Caco-2 (cell line): ENCODE measurements at regions not wholly inside any gene's neighbourhood (a gene's known extent, or its start where the extent isn't known, plus 50 kb on each side); places are given as distances from the start of the nearest gene placed in this dataset.

Source experiments
- BruUV-seq: library from RNA; stranded (reverse); fragments of 400-500 nt; replicated peaks from 2 replicates; lab custom pipeline; 2021; lab: Mats Ljungman, UMichigan
- CTCF ChIA-PET: fragments of 300-600 bp; sonication (Branson Sonifier 250); formaldehyde crosslinking; loops from one replicate; lab custom pipeline; 2022; ENCODE audit warnings: antibody characterized with exemption; lab: Charles Lee
- POLR2A ChIA-PET: fragments of 300-600 bp; sonication (Branson Sonifier 250); formaldehyde crosslinking; loops from one replicate; lab custom pipeline; 2022; ENCODE audit warnings: antibody characterized with exemption; lab: Charles Lee
- DNase-seq, 2 experiments: peaks; one replicate each; pipeline versions ENCODE4 v3.0.0 to v3.0.0-alpha.2; 2020 to 2022
- H3K27me3 ChIP-seq: replicated peaks from 2 replicates; pipeline ENCODE4 v1.6.0; 2011; ENCODE audit warnings: low read length; ENCODE audit not compliant: control insufficient read depth, insufficient read depth
- H3K36me3 ChIP-seq: 2 replicates; pipeline ENCODE4 v1.5.1; 2011; ENCODE audit warnings: low read length; ENCODE audit not compliant: control insufficient read depth, insufficient read depth
- H3K4me1 ChIP-seq: fragments of 250-450 bp; sonication (Bioruptor Pico); 2 replicates; pipeline ENCODE4 v1.5.1; 2020; ENCODE audit warnings: mild to moderate bottlenecking
- H3K4me3 ChIP-seq: 2 replicates; pipeline ENCODE4 v1.5.1; 2011; ENCODE audit warnings: low read depth, mild to moderate bottlenecking, control low read depth, low read length
- H3K9me3 ChIP-seq: fragments of 250-450 bp; sonication (Bioruptor Pico); 2 replicates; pipeline ENCODE4 v1.5.1; 2020; ENCODE audit warnings: mild to moderate bottlenecking, moderate library complexity
- H3K27ac Mint-ChIP-seq: one replicate; pipeline ENCODE4 v1.8.0; 2022; ENCODE audit warnings: mixed read lengths; ENCODE audit not compliant: unreplicated experiment
- H3K27me3 Mint-ChIP-seq: one replicate; pipeline ENCODE4 v1.8.0; 2022; ENCODE audit warnings: mixed read lengths; ENCODE audit not compliant: insufficient read depth, unreplicated experiment
- H3K36me3 Mint-ChIP-seq: one replicate; pipeline ENCODE4 v1.8.0; 2022; ENCODE audit warnings: mild to moderate bottlenecking, mixed read lengths; ENCODE audit not compliant: insufficient read depth, unreplicated experiment
- H3K4me1 Mint-ChIP-seq: one replicate; pipeline ENCODE4 v1.8.0; 2022; ENCODE audit warnings: low read depth, mixed read lengths; ENCODE audit not compliant: unreplicated experiment
- H3K4me3 Mint-ChIP-seq: one replicate; pipeline ENCODE4 v1.8.0; 2022; ENCODE audit warnings: mild to moderate bottlenecking, moderate library complexity, mixed read lengths; ENCODE audit not compliant: unreplicated experiment
- H3K9me3 Mint-ChIP-seq: one replicate; pipeline ENCODE4 v1.8.0; 2022; ENCODE audit warnings: mixed read lengths; ENCODE audit not compliant: unreplicated experiment
- intact Hi-C: fragments of 100-400 bp; cut with micrococcal nuclease; formaldehyde crosslinking; loops from one replicate; pipeline ENCODE4 v1.10.0; 2022; ENCODE audit not compliant: unreplicated experiment
- TF ChIP-seq, protein P1 (sequence below), 2 experiments: fragments of 200-600 bp in 1 of 2; IDR thresholded peaks; 1 replicate in 1 of 2; 2 replicates in 1 of 2; pipeline versions ENCODE4 v1.5.1 to v1.8.0; 2011 to 2022; ENCODE audit warnings: antibody characterized with exemption in 1 of 2, control low read depth in 1 of 2, inconsistent platforms in 1 of 2, low read depth in 1 of 2, low read length in 1 of 2, mild to moderate bottlenecking in 1 of 2, moderate library complexity in 1 of 2; ENCODE audit not compliant: insufficient read depth in 1 of 2, severe bottlenecking in 1 of 2, unreplicated experiment in 1 of 2

DNA sequence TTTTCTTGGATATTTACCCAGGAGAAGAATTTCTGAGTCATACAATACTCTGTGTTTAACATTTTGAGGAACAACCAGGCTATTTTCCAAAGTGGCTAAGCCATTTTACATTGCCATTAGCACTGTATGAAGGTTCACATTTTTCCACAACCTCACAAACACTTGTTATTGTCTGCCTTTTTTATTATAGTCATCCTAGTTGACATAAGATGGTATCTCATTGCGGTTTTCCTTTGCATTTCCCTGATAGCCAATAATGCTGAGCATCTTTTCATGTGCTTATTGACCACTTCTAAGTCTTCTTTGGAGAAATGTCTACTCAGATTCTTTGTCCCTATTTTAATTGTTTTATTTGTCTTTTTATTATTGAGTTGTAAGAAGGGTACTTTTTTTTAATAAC is 107.4 kb upstream of the CES5A start:
- no peaks in the 10 kb centered on the region for H3K9me3 Mint-ChIP-seq
- no peaks in the 10 kb centered on the region for H3K27me3 ChIP-seq
- H3K4me1 ChIP-seq, result peaks cover 12% of the 10 kb centered on the region
- H3K36me3 ChIP-seq, result no peaks in the 10 kb centered on the region
- BruUV-seq, result no TSS peak
- TF ChIP-seq, protein P1, sequence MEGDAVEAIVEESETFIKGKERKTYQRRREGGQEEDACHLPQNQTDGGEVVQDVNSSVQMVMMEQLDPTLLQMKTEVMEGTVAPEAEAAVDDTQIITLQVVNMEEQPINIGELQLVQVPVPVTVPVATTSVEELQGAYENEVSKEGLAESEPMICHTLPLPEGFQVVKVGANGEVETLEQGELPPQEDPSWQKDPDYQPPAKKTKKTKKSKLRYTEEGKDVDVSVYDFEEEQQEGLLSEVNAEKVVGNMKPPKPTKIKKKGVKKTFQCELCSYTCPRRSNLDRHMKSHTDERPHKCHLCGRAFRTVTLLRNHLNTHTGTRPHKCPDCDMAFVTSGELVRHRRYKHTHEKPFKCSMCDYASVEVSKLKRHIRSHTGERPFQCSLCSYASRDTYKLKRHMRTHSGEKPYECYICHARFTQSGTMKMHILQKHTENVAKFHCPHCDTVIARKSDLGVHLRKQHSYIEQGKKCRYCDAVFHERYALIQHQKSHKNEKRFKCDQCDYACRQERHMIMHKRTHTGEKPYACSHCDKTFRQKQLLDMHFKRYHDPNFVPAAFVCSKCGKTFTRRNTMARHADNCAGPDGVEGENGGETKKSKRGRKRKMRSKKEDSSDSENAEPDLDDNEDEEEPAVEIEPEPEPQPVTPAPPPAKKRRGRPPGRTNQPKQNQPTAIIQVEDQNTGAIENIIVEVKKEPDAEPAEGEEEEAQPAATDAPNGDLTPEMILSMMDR (IDR thresholded peaks at IDR 0.05; ENCODE audit: insufficient read depth in 1 of 2, low read depth in 1 of 2, low read length in 1 of 2, severe bottlenecking in 1 of 2, unreplicated experiment in 1 of 2), result no peak
- intact Hi-C loops, result no loop called here
- DNase-seq, result no peak
- CTCF ChIA-PET, result interaction anchor here (0.6 kb wide), 1 partner anchor 343 kb away, joined by 3 read pairs; no protein-coding TSS in a partner anchor
- no peaks in the 10 kb centered on the region for H3K9me3 ChIP-seq
- POLR2A ChIA-PET, result no interaction called here
- H3K4me3 Mint-ChIP-seq, result no peak overlapping the region
- peaks cover 6% of the 10 kb centered on the region for H3K36me3 Mint-ChIP-seq
- H3K27me3 Mint-ChIP-seq, result peaks cover 3% of the 10 kb centered on the region
- no peak overlapping the region for H3K27ac Mint-ChIP-seq
- H3K4me1 Mint-ChIP-seq, result peaks cover 11% of the 10 kb centered on the region
- H3K4me3 ChIP-seq, result no peak overlapping the region

DNA sequence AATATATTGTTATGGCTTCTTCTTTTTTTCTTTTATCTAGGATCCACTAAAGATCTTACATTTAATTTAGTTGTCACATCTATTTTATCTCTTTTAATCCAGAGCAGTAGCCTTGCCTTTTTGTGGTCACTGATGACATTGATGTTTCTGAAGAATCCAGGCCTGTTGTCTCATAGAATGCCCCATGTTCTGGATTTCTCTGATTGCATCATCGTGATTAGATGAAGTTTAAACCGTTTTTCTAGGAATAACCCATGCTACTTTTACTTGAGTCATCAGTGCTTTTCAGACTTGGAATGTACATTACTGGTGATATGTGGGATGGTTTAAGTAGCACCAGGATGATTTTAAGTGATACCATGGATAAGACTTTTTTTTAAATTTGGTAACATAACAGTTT is 106.4 kb upstream of the CES5A start:
- CTCF ChIA-PET, result no interaction called here
- TF ChIP-seq, protein P1 (IDR thresholded peaks at IDR 0.05; ENCODE audit: insufficient read depth in 1 of 2, low read depth in 1 of 2, low read length in 1 of 2, severe bottlenecking in 1 of 2, unreplicated experiment in 1 of 2), result no peak
- POLR2A ChIA-PET, result no interaction called here
- peaks cover 22% of the 10 kb centered on the region for H3K4me1 ChIP-seq
- no peaks in the 10 kb centered on the region for H3K36me3 ChIP-seq
- no peak overlapping the region for H3K4me3 ChIP-seq
- Mint-ChIP-seq H3K9me3 (no peaks in the 10 kb centered on the region), H3K36me3 (peaks cover 6% of the 10 kb centered on the region), H3K4me1 (peaks cover 20% of the 10 kb centered on the region), H3K4me3 (no peak overlapping the region), H3K27me3 (peaks cover 3% of the 10 kb centered on the region), H3K27ac (no peak overlapping the region)
- BruUV-seq, result no TSS peak
- intact Hi-C loops, result no loop called here
- no peak for DNase-seq
- no peaks in the 10 kb centered on the region for H3K27me3 ChIP-seq
- H3K9me3 ChIP-seq, result no peaks in the 10 kb centered on the region

DNA sequence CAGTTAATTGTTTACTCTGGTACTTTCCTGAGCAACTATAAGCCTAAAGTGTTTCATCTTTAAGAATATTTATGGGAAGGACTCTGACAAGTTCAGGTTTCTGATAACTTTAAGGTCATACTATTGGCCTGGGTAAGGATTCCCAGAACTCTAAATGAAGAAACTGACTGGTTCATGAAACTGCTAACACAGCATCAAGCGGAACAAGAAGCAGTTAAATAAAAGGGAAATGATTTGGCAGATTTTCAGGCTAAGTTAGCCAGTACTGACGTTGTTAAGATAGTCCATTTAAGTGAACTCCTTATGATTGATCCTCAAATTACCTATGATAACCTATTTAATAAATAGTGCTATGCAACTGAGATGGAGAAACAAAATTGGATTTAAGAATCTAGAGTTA is 101.6 kb upstream of the CES5A start:
- ChIA-PET CTCF (interaction anchor here (1.2 kb wide), 1 partner anchor 32 kb away, joined by 4 read pairs; no protein-coding TSS in a partner anchor), POLR2A (no interaction called here)
- Histone ChIP-seq H3K27me3 (no peaks in the 10 kb centered on the region), H3K4me3 (no peak overlapping the region), H3K4me1 (peaks cover 22% of the 10 kb centered on the region), H3K36me3 (no peaks in the 10 kb centered on the region), H3K9me3 (no peaks in the 10 kb centered on the region)
- peaks cover 6% of the 10 kb centered on the region for H3K36me3 Mint-ChIP-seq
- no peak overlapping the region for H3K4me3 Mint-ChIP-seq
- TF ChIP-seq, protein P1 (IDR thresholded peaks at IDR 0.05; ENCODE audit: insufficient read depth in 1 of 2, low read depth in 1 of 2, low read length in 1 of 2, severe bottlenecking in 1 of 2, unreplicated experiment in 1 of 2), result no peak
- intact Hi-C loops, result no loop called here
- BruUV-seq, result no TSS peak
- peaks cover 21% of the 10 kb centered on the region for H3K4me1 Mint-ChIP-seq
- no peak for DNase-seq
- H3K27ac Mint-ChIP-seq, result no peak overlapping the region
- no peaks in the 10 kb centered on the region for H3K27me3 Mint-ChIP-seq
- H3K9me3 Mint-ChIP-seq, result no peaks in the 10 kb centered on the region
